ENCODE measurements at regions not wholly inside any gene's neighbourhood (a gene's known extent, or its start where the extent isn't known, plus 50 kb on each side); places are given as distances from the start of the nearest gene placed in this dataset.

DNA sequence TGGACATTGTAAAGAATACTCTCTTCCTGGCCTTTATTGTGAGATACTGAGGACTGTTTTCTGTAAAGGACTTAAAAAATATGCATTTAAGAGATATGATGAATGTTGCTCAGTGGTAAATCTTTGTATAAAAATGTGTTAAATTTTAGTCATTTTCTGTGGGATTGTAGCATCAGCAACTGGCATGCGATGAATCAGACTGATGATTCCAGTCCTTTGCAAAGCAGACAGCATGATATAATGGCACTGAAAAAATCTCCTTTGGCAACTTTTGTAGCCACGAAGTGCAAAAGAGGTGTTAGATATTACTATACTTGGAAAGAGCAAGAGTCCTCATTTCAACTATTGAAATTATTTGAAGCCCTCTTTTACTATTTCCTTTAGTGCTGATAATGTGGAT is 678.7 kb downstream of the PLCL1 start:
- DNase-seq, result no peak

GRCh38 chr2:198479065-198479464 is 674.7 kb downstream of the PLCL1 start:
- DNase-seq, result no peak

GRCh38 chr2:198478361-198478760 is 674.0 kb downstream of the PLCL1 start:
- DNase-seq, result no peak

GRCh38 chr2:198476007-198476406 is 671.6 kb downstream of the PLCL1 start:
- DNase-seq, result no peak

DNA sequence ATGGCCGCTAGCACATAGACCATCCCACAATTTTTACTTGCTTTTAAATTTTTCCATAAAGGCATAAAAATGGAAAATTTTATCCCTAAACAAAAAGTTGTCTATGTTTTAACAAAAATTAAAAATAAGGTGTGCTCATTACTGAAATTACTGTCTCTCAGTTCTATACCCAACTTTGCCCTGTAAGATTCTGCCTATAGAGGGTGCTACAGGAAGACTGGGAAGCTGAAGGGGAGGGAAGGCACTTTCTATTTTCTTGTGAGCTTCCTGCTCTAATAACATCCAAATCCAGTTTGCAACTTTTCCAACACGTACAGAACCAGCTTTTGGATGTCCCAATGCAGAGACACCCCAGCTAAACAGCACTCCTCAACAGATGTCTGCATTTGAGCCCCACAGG is 666.9 kb downstream of the PLCL1 start:
- no peak for DNase-seq

GRCh38 chr2:198468136-198468535 is 663.7 kb downstream of the PLCL1 start:
- DNase-seq, result no peak

GRCh38 chr2:198465970-198466369 is 661.6 kb downstream of the PLCL1 start:
- no peak for DNase-seq

GRCh38 chr2:198456418-198456817 is 652.0 kb downstream of the PLCL1 start:
- DNase-seq, result no peak

- DNase-seq, result no peak
Measured at GRCh38 chr2:198453866-198454265, 649.5 kb downstream of the PLCL1 start.

DNA sequence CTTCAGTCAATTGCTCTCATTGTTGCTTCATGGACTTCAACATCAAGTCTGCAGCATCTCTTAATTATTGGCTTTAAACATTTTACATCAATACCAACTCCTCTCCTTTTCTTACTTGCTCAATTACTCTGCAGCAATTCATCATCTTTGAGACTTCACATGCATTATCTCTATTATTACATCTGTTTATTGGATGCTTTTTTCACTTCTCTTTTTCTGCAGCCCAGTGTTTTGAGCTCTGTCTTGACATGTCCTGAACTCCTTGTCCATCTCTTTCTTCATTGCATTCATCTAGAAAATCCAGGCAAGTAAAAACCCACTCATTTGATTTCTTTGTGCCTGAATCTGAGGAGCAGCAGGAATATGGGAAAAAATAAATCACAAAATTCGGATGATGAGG is 647.9 kb downstream of the PLCL1 start:
- no peak for DNase-seq

- DNase-seq, result no peak
Measured at GRCh38 chr2:198448789-198449188, 644.4 kb downstream of the PLCL1 start.

DNA sequence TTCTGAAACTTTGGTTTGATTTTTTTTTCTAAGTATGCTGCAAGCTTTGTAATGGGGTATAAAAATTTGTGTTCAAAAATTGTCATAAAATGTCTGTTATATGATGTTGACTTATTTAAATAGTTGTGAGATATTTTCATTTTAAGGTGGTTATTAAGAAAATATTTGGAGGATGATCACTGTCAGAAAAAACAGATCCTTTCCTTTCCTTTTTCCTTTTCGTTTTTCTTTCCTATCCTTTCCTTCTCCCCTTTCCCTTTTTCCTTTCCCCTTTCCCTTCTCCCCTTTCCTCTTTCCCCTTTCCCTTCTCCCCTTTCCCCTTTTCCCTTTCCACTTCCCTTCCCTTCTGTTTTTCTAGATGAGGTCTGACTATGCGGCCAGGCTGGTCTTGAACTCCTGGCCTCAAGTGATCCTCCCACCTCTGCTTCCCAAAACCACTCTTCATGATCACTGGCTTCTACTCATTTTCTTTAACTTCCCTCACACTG is 640.5 kb downstream of the PLCL1 start:
- DNase-seq, result no peak

GRCh38 chr2:198441901-198442300 is 637.5 kb downstream of the PLCL1 start:
- no peak for DNase-seq

GRCh38 chr2:198441246-198441645 is 636.9 kb downstream of the PLCL1 start:
- DNase-seq, result no peak

DNA sequence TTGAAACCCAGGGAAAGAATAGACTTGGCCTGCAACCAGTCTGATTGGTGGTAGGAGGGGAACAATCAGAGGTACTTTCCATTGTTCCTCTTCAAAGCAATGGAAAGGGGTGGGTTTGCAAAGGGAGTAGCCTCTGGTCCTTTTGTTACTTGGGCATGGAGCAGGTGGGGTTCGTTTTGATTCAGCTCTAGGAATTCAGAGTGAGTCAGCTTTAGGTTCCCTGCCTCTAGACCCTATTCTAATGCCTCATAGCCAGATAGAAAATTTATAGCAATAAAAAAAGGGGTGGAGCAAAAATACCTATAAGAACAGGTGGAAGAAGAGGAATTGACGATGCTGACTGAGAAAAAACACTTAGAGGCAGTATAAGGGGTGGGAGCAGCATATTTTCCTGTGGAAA is 636.4 kb downstream of the PLCL1 start:
- DNase-seq, result no peak

- DNase-seq, result no peak
Measured at GRCh38 chr2:198438331-198438730, 633.9 kb downstream of the PLCL1 start.

DNA sequence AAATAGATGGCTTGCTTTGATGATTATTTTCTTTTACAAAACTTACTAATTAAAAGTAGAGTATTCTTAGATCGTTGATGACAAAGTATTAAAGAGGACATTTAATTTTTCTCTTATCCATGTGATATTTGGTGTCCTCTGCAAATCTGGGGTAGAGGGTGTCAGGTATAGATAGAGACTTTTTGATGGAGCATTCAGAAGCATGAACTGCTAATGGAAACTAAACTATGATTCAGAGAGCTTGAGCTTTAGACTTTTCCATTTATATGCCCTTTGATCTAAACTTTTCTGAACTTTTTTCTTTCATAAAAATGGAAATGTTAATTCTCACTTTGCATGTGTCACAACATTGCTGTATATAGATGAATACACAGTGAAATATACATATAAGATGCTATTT is 619.7 kb downstream of the PLCL1 start:
- no peak for DNase-seq

DNA sequence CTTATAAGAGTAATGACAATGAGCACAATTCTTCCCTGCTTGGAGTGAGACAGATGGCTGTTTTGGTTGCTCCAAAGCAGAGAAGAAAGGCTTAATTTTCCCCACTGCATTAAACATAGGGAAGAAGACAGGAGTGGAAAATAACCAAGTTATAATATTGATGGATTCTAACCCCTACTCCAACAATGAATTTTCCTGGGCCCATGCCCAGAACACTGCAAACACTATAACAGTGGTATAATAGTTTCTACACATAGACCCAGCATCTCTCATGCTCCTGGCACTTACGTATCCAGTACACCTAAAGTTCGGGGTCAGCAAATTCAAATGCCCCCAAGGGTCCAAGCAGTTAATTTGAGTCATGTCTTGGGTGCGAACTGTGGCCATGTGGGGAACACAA is 613.4 kb downstream of the PLCL1 start:
- no peak for DNase-seq

- DNase-seq, result no peak
Measured at GRCh38 chr2:198414976-198415375, 610.6 kb downstream of the PLCL1 start.

- DNase-seq, result no peak
Measured at GRCh38 chr2:198411936-198412335, 607.5 kb downstream of the PLCL1 start.

- no peak for DNase-seq
Measured at GRCh38 chr2:198408171-198408570, 603.8 kb downstream of the PLCL1 start.

- DNase-seq, result no peak
Measured at GRCh38 chr2:198405311-198405710, 600.9 kb downstream of the PLCL1 start.

GRCh38 chr2:198401644-198402043 is 597.3 kb downstream of the PLCL1 start:
- DNase-seq, result no peak

DNA sequence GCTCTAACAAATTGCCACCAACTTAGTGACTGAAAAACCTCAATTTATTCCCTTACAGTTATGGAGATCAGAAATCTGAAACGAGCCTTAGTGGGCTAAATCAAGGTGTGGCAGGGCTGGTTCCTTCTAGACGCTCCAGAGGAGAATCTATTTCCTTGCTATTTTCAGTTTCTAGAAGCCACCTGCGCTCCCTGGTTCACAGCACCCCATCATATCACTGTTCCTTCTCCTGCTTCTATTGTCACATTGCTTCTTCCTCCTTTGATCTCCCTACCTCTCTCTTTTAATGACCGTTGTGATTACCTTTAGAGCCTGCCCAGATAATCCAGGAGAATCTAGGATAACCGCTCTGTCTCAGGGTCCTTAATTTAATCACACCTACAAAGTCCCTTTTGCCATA is 596.6 kb downstream of the PLCL1 start:
- DNase-seq, result no peak

- DNase-seq, result no peak
Measured at GRCh38 chr2:198394208-198394607, 589.8 kb downstream of the PLCL1 start.

DNA sequence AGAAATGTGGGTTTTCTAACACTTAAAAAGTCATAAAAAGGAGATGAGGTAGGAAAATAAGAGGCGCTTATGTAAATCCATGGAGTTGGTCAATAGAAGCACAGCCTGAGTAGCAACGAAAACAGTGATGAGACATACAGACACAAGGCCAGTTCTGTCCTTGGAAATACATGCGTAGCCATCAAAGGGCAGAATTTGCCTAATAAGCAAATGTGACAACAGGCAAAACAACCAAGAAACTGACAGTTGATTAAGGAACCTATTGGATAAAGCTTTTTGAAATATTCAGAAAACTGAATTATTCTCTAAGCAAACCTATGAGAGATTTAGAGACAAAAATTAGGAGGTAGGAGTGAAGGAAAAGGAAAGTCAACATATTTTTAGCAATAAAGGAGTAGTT is 586.3 kb downstream of the PLCL1 start:
- no peak for DNase-seq

Measured in T-helper 2 cell (primary cell).